HG02973 (cell line): ENCODE measurements at regions not wholly inside any gene's neighbourhood (a gene's known extent, or its start where the extent isn't known, plus 50 kb on each side); places are given as distances from the start of the nearest gene placed in this dataset.

Experiments used
- ATAC-seq: cut with Tn5 transposase; IDR thresholded peaks from one replicate; pipeline ENCODE4 v1.9.1; 2021; ENCODE audit warnings: moderate library complexity; ENCODE audit not compliant: unreplicated experiment

- no peak for ATAC-seq
These were observed 143.9 kb upstream of the DIO3 start for GRCh38 chr14:101417434-101417833.

GRCh38 chr14:101418601-101419000 is 142.7 kb upstream of the DIO3 start:
- no peak for ATAC-seq

GRCh38 chr14:101426466-101426865 is 134.8 kb upstream of the DIO3 start:
- ATAC-seq: no peak

- ATAC-seq: no peak
These were observed 132.9 kb upstream of the DIO3 start for GRCh38 chr14:101428409-101428808.

DNA sequence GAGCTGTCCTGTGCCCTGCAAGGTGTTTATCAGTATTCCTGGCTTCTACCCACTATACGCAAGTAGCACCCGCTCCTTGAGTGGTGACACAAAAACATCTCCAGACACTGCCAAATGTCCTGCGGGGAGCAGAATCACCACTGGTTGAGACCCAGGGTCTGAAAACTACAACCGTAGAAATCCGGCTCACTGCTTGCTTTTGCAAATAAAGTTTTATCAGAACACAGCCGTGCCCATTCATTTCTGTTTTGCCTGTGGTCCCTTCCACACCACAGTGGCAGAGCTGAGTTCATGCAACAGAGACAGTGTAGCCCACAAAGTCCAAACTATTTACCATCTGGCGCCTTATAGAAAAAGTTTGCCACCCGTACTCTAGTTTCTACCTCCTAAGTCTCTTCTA is 125.7 kb upstream of the DIO3 start:
- ATAC-seq: no peak

- ATAC-seq: no peak
These were observed 122.3 kb upstream of the DIO3 start for GRCh38 chr14:101439023-101439422.

GRCh38 chr14:101440496-101440895 is 120.8 kb upstream of the DIO3 start:
- ATAC-seq: no peak

- no peak for ATAC-seq
These were observed 119.6 kb upstream of the DIO3 start for GRCh38 chr14:101441710-101442109.

DNA sequence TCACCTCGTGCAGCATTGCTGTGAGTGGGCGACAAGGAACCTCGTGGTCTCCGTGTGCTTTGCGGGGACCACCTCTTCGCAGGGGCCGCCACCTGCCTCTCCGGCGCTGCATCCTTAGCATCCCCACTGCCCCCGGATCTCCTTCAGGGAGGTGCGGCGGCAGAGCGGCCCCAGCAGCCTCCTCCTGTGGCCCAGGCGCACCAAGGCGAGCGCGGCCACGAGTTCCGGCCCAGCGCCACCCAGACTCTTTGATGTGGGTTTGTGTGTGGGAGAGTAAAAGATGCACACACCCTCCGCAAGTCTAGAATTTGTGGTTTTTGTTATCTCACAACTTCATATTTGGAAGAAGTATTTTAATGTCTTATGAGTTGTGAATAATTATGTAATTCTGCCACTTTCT is 118.8 kb upstream of the DIO3 start:
- ATAC-seq: no peak

GRCh38 chr14:101444116-101444515 is 117.2 kb upstream of the DIO3 start:
- ATAC-seq: no peak

- ATAC-seq: no peak
These were observed 116.0 kb upstream of the DIO3 start for GRCh38 chr14:101445278-101445677.

- no peak for ATAC-seq
These were observed 114.8 kb upstream of the DIO3 start for GRCh38 chr14:101446387-101446969.

DNA sequence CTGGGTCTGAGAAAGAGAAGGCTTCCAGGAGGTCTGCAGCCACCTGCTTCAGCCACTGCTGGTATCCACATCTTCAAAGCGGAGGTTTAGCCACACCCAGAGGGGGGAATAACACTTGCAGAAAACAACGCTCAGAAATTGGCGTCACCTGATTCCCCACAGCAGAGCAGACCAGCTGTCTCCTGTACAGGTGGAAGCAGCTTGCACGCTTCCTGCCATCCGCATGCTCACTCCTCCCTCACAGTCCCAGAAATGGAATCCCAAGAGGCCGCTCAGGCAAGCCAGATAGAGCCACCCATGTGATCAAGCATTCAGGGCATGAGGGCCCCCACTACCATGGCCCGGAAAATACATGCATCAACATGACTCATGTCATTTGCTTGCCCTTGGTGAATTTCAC is 112.2 kb upstream of the DIO3 start:
- no peak for ATAC-seq

DNA sequence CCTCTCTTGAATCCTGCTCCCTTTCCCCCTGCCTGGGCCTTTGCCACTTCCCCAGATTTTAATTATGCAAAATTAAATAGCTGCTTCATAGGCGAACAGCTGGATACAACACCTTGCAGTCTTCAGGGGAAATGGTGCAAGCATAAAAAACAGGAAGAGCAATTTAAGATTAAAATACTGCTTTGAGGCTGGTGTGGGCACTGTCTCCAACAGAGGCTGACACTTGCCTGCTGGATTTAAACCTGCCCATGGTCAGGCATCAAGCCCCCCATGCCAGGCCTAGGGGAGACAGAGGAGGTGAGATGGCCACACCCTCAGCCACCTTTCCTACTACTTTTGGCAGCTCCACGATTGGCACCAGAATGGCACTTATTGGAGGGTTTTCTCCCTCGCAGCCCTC is 110.1 kb upstream of the DIO3 start:
- no peak for ATAC-seq

GRCh38 chr14:101453225-101453624 is 108.1 kb upstream of the DIO3 start:
- ATAC-seq: no peak

DNA sequence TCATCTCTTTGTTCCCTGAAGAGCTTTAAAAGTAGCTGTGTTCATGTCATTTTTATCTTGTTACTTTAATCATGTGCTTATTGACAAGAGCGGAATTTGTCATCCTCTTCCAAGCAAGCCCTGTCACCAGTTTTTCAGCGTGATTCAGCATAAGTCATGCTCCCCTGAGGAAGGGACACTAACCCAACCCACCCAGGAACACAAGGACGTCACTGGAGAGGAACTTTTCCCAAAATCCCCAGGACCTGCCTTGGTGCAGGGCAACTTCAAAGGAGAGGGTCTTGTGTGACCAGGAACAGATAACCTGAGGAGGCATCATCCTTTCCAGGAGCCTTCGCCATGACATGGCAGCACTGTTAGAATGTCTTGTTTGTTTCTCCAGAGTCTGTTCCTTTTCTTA is 107.1 kb upstream of the DIO3 start:
- ATAC-seq: no peak

- ATAC-seq: no peak
These were observed 104.8 kb upstream of the DIO3 start for GRCh38 chr14:101456246-101457175.

DNA sequence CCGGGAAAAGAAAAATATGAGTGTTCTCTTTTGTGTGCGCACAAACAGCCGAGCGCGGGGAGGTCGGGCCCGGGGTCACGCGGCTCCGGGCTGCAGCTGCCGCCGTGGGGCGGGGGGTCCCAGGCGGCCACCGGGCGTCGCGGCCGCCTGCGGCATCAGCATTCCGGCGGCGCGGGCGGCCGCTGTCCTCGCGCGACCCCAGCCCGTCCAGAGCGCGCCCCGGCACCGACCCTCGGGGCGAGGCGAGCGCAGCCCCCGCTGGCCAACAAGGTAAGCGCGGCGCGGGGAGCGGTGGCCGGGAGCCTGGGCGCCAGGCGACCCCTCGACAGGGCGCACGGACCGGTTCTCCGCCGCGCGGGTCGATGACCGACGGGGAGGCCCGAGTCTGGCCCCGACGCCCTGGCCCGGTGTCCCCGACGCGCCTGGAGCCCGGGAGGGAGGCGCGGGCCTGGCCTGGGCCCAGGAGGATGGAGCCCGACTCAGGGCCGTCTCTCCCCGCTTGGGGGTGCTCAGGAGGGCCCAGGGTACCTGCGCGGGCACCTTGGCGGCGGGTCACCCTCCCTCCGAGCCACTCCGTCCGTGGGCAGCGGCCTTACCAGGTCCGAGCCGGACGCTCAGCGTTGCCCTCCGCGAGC is 103.9 kb upstream of the DIO3 start:
- ATAC-seq: no peak

DNA sequence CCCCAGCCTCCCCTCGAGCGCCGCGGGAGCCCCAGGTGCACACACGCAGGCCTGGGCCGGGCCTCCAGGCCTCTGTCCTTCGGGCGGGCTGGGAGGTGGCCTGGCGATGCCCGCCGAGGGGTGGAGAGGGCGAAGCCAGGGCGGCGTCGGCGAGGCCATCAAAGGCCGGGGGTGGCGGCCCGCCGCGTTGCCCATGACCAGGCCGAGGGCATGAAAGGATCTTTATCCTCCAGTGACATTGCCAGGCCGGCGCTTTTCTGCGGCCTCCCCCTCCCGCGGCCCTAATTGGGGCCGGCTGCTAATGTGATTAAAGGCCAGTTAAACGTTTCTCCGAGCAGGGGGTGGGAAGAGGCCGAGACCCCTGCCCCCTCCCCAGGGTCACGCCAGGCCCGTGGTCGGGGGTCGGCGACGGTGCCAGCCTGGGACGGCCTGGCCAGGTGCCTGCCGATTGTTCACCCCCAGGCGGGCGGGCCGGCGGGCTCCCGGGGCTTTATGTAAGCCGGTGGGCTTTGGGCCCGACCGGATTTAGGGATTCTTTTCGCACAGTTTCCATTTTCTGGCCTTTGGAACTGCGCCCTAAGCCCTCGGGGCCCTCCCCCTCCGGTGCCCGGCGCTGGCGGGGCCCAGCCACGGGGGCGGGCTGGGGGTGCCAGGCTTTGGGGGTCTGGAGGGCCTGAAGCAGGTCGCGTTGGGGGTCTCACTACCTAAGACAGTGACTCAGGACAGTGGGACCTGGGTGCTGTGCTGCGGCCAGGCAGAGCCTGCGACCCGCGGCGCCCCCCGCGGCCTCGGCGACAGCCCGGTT is 103.2 kb upstream of the DIO3 start:
- ATAC-seq: no peak

- ATAC-seq: no peak
These were observed 102.3 kb upstream of the DIO3 start for GRCh38 chr14:101458741-101459550.
